Body of pancreas (tissue), 4 donors: ENCODE measurements at regions not wholly inside any gene's neighbourhood (a gene's known extent, or its start where the extent isn't known, plus 50 kb on each side); places are given as distances from the start of the nearest gene placed in this dataset.

ENCODE experiments used
- ATAC-seq: fragments of 150-250 bp; one replicate; pipeline ENCODE4 v1.9.1; 2016
- DNase-seq, 4 donors: peaks; one replicate each; pipeline ENCODE4 v3.0.0-alpha.2; 2019
- H3K27ac ChIP-seq, 4 donors: fragments of 200-600 bp; sonication (generic); 1 replicate in 3 of 4; 2 replicates in 1 of 4; pipeline versions ENCODE4 v1.5.1 to v1.6.1; 2016 to 2019; ENCODE audit warnings: mild to moderate bottlenecking in 1 of 4, mixed read lengths in 1 of 4, moderate library complexity in 1 of 4
- H3K27me3 ChIP-seq, 2 donors: fragments of 200-600 bp; sonication (generic); one replicate each; pipeline ENCODE4 v1.6.0; 2016; ENCODE audit warnings: mild to moderate bottlenecking in 1 of 2
- H3K36me3 ChIP-seq, 2 donors: fragments of 200-600 bp; sonication (generic); replicated peaks in 1 of 2; 2 replicates each; pipeline ENCODE4 v1.5.1; 2016; ENCODE audit warnings: low read depth in 2 of 2; ENCODE audit not compliant: insufficient read depth in 1 of 2
- H3K4me1 ChIP-seq: fragments of 200-600 bp; sonication (generic); one replicate; pipeline ENCODE4 v1.6.0; 2016
- H3K4me3 ChIP-seq, 2 donors: fragments of 200-600 bp; sonication (generic); 1 replicate in 1 of 2; 2 replicates in 1 of 2; pipeline ENCODE4 v1.5.1; 2016 to 2019
- H3K9me3 ChIP-seq, 3 donors: fragments of 200-600 bp; sonication (generic); 1 replicate in 2 of 3; 2 replicates in 1 of 3; pipeline ENCODE4 v1.5.1; 2016
- CTCF ChIP-seq, 7 experiments: fragments of 450-650 bp in 4 of 7; fragments of 200-600 bp in 3 of 7; sonication (generic) in 3 of 7; IDR thresholded peaks; one replicate each; pipeline ENCODE4 v1.5.1; 2016 to 2019; ENCODE audit warnings: antibody characterized with exemption in 7 of 7
- POLR2A ChIP-seq, 3 donors: fragments of 450-650 bp; IDR thresholded peaks; one replicate each; pipeline ENCODE4 v1.6.1; 2016; ENCODE audit warnings: antibody characterized with exemption in 3 of 3, mild to moderate bottlenecking in 2 of 3
- WGBS, 2 donors: methylation state at CpG; one replicate each; pipeline ENCODE4 v1.1.5; 2017; 5-methylcytosine and 5-hydroxymethylcytosine counted together
- intact Hi-C: fragments of 100-400 bp; cut with DNase I; formaldehyde crosslinking; loops from one replicate; pipeline ENCODE4 v1.15.1; 2023

DNA sequence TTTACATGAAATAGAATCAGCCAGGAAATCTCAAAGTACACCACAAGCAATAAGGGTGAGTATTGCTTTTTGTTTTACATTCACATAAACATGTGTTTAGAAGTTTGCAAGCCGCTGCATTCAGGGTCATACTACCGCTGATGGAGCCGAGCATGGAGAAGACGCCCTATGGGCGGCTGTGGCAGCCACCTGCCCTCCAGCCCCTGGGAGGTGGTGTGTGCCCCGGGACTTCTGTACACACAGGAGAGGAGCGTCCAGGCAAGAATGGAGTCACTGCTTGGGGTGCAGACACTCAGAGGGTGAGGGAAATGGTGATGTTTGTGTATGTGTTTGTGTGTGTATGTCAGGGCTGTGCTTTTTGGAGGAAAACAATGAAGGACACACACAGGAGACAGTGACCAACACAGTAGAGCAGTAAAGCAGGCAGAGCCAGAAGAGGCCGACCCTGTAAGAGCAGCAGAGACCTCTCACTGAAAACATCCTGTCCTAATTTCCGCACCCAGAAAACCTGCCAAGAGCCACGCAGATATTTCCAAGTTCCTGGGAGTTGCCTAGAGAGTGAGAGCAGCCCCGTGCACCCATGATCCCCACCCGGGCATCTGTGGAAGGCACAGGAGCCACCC, 108.1 kb upstream of the GJB6 start:
- no peaks in the 10 kb centered on the region for H3K27me3 ChIP-seq
- TF ChIP-seq POLR2A (IDR thresholded peaks at IDR 0.05) (no peak), CTCF (IDR thresholded peaks at IDR 0.05) (no peak)
- H3K4me3 ChIP-seq: no peak overlapping the region
- no peaks in the 10 kb centered on the region for H3K36me3 ChIP-seq
- ATAC-seq (no peak), DNase-seq (no peak)
- WGBS, 2 donors: 61 to 73% methylated on average over 9 to 12 of the region's 12 CpGs
- H3K9me3 ChIP-seq: no peaks in the 10 kb centered on the region
- no peaks in the 10 kb centered on the region for H3K4me1 ChIP-seq
- H3K27ac ChIP-seq: no peak overlapping the region
- intact Hi-C loops: no loop called here

GRCh38 chr13:20337884-20338551, 105.9 kb upstream of the GJB6 start:
- Histone ChIP-seq H3K27ac (no peak overlapping the region), H3K9me3 (no peaks in the 10 kb centered on the region), H3K4me3 (no peak overlapping the region), H3K36me3 (no peaks in the 10 kb centered on the region), H3K27me3 (no peaks in the 10 kb centered on the region), H3K4me1 (no peaks in the 10 kb centered on the region)
- TF ChIP-seq CTCF (IDR thresholded peaks at IDR 0.05) (no peak), POLR2A (IDR thresholded peaks at IDR 0.05) (no peak)
- DNase-seq: no peak
- no peak for ATAC-seq
- intact Hi-C loops: no loop called here
- 68 to 83% methylated on average over 5 of the region's 5 CpGs for WGBS, 2 donors

GRCh38 chr13:20336761-20337160, 104.6 kb upstream of the GJB6 start:
- Histone ChIP-seq H3K27ac (no peak overlapping the region), H3K4me1 (no peaks in the 10 kb centered on the region), H3K4me3 (no peak overlapping the region), H3K27me3 (no peaks in the 10 kb centered on the region), H3K9me3 (no peaks in the 10 kb centered on the region), H3K36me3 (no peaks in the 10 kb centered on the region)
- WGBS, 2 donors: 66 to 73% methylated on average over 4 of the region's 4 CpGs
- no peak for TF ChIP-seq CTCF (IDR thresholded peaks at IDR 0.05)
- DNase-seq: no peak
- no peak for ATAC-seq
- intact Hi-C loops: no loop called here

DNA sequence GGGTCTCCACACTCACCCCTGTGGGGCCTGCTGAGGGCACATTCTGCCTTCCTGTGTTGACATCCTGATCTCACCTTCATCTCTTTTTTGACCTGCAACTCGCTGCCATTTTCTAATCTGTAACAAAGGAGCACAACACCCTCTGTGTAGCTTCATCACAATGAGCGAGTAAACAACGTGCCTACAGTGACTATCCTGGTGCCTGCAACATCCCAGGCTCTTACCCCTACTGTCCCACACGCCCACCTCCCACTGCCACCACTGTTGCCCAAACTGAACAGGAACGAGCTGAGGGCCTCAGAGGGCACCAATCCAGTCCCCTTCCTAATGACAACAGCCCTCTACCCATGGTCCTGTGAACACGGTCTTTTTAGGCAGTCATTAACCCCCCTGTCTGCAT, 102.2 kb upstream of the GJB6 start:
- H3K27ac ChIP-seq: no peak overlapping the region
- H3K4me3 ChIP-seq: no peak overlapping the region
- TF ChIP-seq CTCF (IDR thresholded peaks at IDR 0.05) (no peak), POLR2A (IDR thresholded peaks at IDR 0.05) (no peak)
- H3K4me1 ChIP-seq: no peaks in the 10 kb centered on the region
- DNase-seq: no peak
- no peak for ATAC-seq
- no peaks in the 10 kb centered on the region for H3K36me3 ChIP-seq
- H3K27me3 ChIP-seq: no peaks in the 10 kb centered on the region
- intact Hi-C loops: no loop called here
- H3K9me3 ChIP-seq: no peaks in the 10 kb centered on the region
- WGBS, 2 donors: 70% methylated on average over 6 of the region's 6 CpGs
